ENCODE measurements at regions not wholly inside any gene's neighbourhood (a gene's known extent, or its start where the extent isn't known, plus 50 kb on each side); places are given as distances from the start of the nearest gene placed in this dataset.

GRCh38 chr11:22558664-22559063, 67.0 kb downstream of the FANCF start:
- Histone ChIP-seq H4K20me1 (replicated peaks in 1 of 2; ENCODE audit: control insufficient read depth in 1 of 2, insufficient read depth in 2 of 2, low read length in 2 of 2) (no peaks in the 10 kb centered on the region), H3K18ac (ENCODE audit: extremely low read depth, low read length) (no peak overlapping the region), H2BK12ac (ENCODE audit: low read depth, low read length) (no peak overlapping the region), H3K4me3 (ENCODE audit: extremely low read depth in 1 of 4, insufficient read depth in 2 of 4, low read depth in 3 of 4, low read length in 4 of 4) (no peak overlapping the region), H2BK120ac (replicated peaks; ENCODE audit: low read depth, low read length) (no peak overlapping the region), H2AFZ (ENCODE audit: low read length) (no peak overlapping the region), H3K4me2 (ENCODE audit: insufficient read depth in 1 of 2, low read depth in 2 of 2, low read length in 2 of 2) (no peak overlapping the region), H3K14ac (ENCODE audit: insufficient read length) (no peak overlapping the region), H3K79me1 (ENCODE audit: low read depth, low read length) (no peaks in the 10 kb centered on the region), H3K79me2 (ENCODE audit: control insufficient read depth in 1 of 2, insufficient read depth in 2 of 2, low read length in 2 of 2) (no peaks in the 10 kb centered on the region), H3K9me3 (ENCODE audit: insufficient read depth in 2 of 2, low read depth in 1 of 2, low read length in 1 of 2) (no peaks in the 10 kb centered on the region), H3K27me3 (replicated peaks in 1 of 4; ENCODE audit: control insufficient read depth in 3 of 4, extremely low read depth in 1 of 4, insufficient read depth in 3 of 4, low read length in 3 of 4) (no peaks in the 10 kb centered on the region), H2AK5ac (ENCODE audit: low read depth, low read length) (no peak overlapping the region), H2BK15ac (ENCODE audit: low read length) (no peak overlapping the region), H4K91ac (replicated peaks; ENCODE audit: insufficient read length, low read length) (no peak overlapping the region), H4K8ac (ENCODE audit: extremely low read depth, insufficient read depth, low read length) (no peak overlapping the region), H3K4ac (replicated peaks; ENCODE audit: insufficient read length, low read depth, low read length) (no peak overlapping the region), H3K56ac (replicated peaks; ENCODE audit: insufficient read length, low read depth, low read length) (no peak overlapping the region), H3K4me1 (replicated peaks in 1 of 4; ENCODE audit: control insufficient read depth in 3 of 4, insufficient read depth in 4 of 4, low read length in 3 of 4) (no peaks in the 10 kb centered on the region), H3K23ac (ENCODE audit: insufficient read length) (no peak overlapping the region), H3K23me2 (ENCODE audit: low read depth, low read length) (no peaks in the 10 kb centered on the region), H2BK5ac (ENCODE audit: low read depth, low read length) (no peak overlapping the region), H3K9ac (replicated peaks in 1 of 4; ENCODE audit: extremely low read depth in 1 of 4, low read depth in 3 of 4, low read length in 3 of 4) (no peak overlapping the region), H3K36me3 (ENCODE audit: control insufficient read depth in 2 of 4, insufficient read depth in 4 of 4, low read length in 3 of 4) (no peaks in the 10 kb centered on the region), H2BK20ac (ENCODE audit: low read length) (no peak overlapping the region), H4K5ac (ENCODE audit: insufficient read length, low read depth, low read length) (no peak overlapping the region), H3K27ac (ENCODE audit: low read depth, low read length) (no peak overlapping the region)
- WGBS, 2 experiments (ENCODE audit: extremely low coverage in 1 of 2, insufficient coverage in 1 of 2, insufficient read length in 1 of 2, insufficient replicate concordance in 2 of 2, low coverage in 1 of 2, low lambda C conversion rate in 2 of 2, missing lambda C conversion rate in 1 of 2), result 82% methylated on average over 4 of the region's 4 CpGs; no CpG with 5 or more reads in 1 of the 2 experiments
- ChIA-PET CTCF (ENCODE audit: partially characterized antibody) (interaction anchor here (0.8 to 1.1 kb wide), 5 partner anchors 9 to 314 kb away, joined by 3 read pairs; no protein-coding TSS in a partner anchor), POLR2A (ENCODE audit: partially characterized antibody) (interaction anchor here (1.2 kb wide), 1 partner anchor 77 kb away, joined by 3 read pairs; no protein-coding TSS in a partner anchor)
- no peak for DNase-seq (ENCODE audit: low read depth in 1 of 2, low spot score in 2 of 2)
- no peak for FAIRE-seq
- TF ChIP-seq TCF12 (IDR thresholded peaks at IDR 0.05; ENCODE audit: low read depth, low read length) (no peak), CHD1 (IDR thresholded peaks at IDR 0.05; ENCODE audit: low read depth, low read length) (no peak), TAF1 (IDR thresholded peaks at IDR 0.05; ENCODE audit: low read depth, low read length) (no peak), TEAD4 (IDR thresholded peaks at IDR 0.05; ENCODE audit: low read depth, low read length) (no peak), EGR1 (IDR thresholded peaks at IDR 0.05; ENCODE audit: borderline replicate concordance, low read depth, low read length) (no peak), USF2 (IDR thresholded peaks at IDR 0.05; ENCODE audit: low read length) (no peak), GTF2F1 (IDR thresholded peaks at IDR 0.05; ENCODE audit: borderline replicate concordance, low read depth, low read length) (no peak)

Measured in H1 (cell line).